Transverse colon (tissue), 4 donors: ENCODE measurements at regions not wholly inside any gene's neighbourhood (a gene's known extent, or its start where the extent isn't known, plus 50 kb on each side); places are given as distances from the start of the nearest gene placed in this dataset.

Source experiments
- DNase-seq: peaks from one replicate; pipeline ENCODE4 v3.0.0-alpha.2; 2019
- H3K27ac ChIP-seq, 4 donors: fragments of 200-600 bp; sonication (generic); 2 replicates each; pipeline ENCODE4 v1.5.1; 2016 to 2018; ENCODE audit warnings: inconsistent platforms in 4 of 4
- H3K27me3 ChIP-seq: fragments of 200-600 bp; sonication (generic); 2 replicates; pipeline ENCODE4 v1.5.1; 2017; ENCODE audit warnings: inconsistent platforms
- H3K36me3 ChIP-seq, 4 donors: fragments of 200-600 bp; sonication (generic); 2 replicates each; pipeline ENCODE4 v1.5.1; 2017 to 2019; ENCODE audit warnings: inconsistent platforms in 4 of 4
- H3K4me1 ChIP-seq, 4 donors: fragments of 200-600 bp; sonication (generic); 2 replicates each; pipeline ENCODE4 v1.5.1; 2017 to 2020; ENCODE audit warnings: inconsistent platforms in 4 of 4
- H3K4me3 ChIP-seq, 4 donors: fragments of 200-600 bp; sonication (generic); 1 replicate in 1 of 4; 2 replicates in 3 of 4; pipeline versions ENCODE4 v1.5.1 to v1.6.1; 2017 to 2019; ENCODE audit warnings: inconsistent platforms in 4 of 4
- H3K9me3 ChIP-seq, 2 donors: fragments of 200-600 bp; sonication (generic); 2 replicates each; pipeline ENCODE4 v1.5.1; 2017 to 2019; ENCODE audit warnings: inconsistent platforms in 2 of 2
- CTCF ChIP-seq, 5 experiments: fragments of 200-600 bp in 3 of 5; fragments of 450-650 bp in 2 of 5; sonication (generic) in 3 of 5; IDR thresholded peaks; 1 replicate in 2 of 5; 2 replicates in 3 of 5; pipeline ENCODE4 v1.5.1; 2016 to 2017; ENCODE audit warnings: antibody characterized with exemption in 5 of 5, inconsistent platforms in 3 of 5, mild to moderate bottlenecking in 2 of 5, moderate library complexity in 1 of 5
- EP300 ChIP-seq: sonication (generic); formaldehyde crosslinking; IDR thresholded peaks from one replicate; pipeline ENCODE4 v1.6.1; 2017; ENCODE audit warnings: antibody characterized with exemption, low read depth
- POLR2A ChIP-seq: fragments of 450-650 bp; IDR thresholded peaks from one replicate; pipeline ENCODE4 v1.6.1; 2016; ENCODE audit warnings: antibody characterized with exemption, mild to moderate bottlenecking, moderate library complexity
- POLR2AphosphoS5 ChIP-seq, 3 donors: sonication (generic); formaldehyde crosslinking; IDR thresholded peaks; one replicate each; pipeline ENCODE4 v1.6.1; 2016; ENCODE audit warnings: antibody characterized with exemption in 3 of 3
- WGBS, 2 donors: methylation state at CpG; one replicate each; pipeline ENCODE4 v1.1.5; 2018; ENCODE audit warnings: low coverage in 1 of 2; 5-methylcytosine and 5-hydroxymethylcytosine counted together
- in situ Hi-C, 4 donors: fragments of 200-750 bp; cut with MboI; loops; one replicate each; pipeline versions ENCODE4 v1.15.0 to v1.15.1; 2017; ENCODE audit warnings: low sequenced_read_pairs in 3 of 4, low pct_ligation_motif_present in 1 of 4, low pct_unique_long_range_greater_than_20kb in 1 of 4
- intact Hi-C: fragments of 100-400 bp; cut with DNase I; formaldehyde crosslinking; loops from one replicate; pipeline ENCODE4 v1.15.1; 2023; ENCODE audit warnings: low total_unique reads

- no peak overlapping the region for H3K4me3 ChIP-seq
- peaks cover 0 to 13% (median 4%) of the 10 kb centered on the region in 4 donors for H3K4me1 ChIP-seq
- intact Hi-C loops, result no loop called here
- H3K36me3 ChIP-seq, result no peaks in the 10 kb centered on the region
- peak overlapping the region in 1 of 4 donors; percentile 18 for H3K27ac ChIP-seq
- DNase-seq, result no peak
- 65 to 66% methylated on average over 5 to 7 of the region's 7 CpGs for WGBS, 2 donors
- no peaks in the 10 kb centered on the region for H3K9me3 ChIP-seq
- TF ChIP-seq POLR2AphosphoS5 (IDR thresholded peaks at IDR 0.05), result no peak
- TF ChIP-seq POLR2A, result no peak
- TF ChIP-seq EP300, result no peak
- H3K27me3 ChIP-seq, result no peaks in the 10 kb centered on the region
- in situ Hi-C loops, result loop anchor here (25.0 kb wide), 4 partner anchors 285 to 1685 kb away; partner anchors contain the start of gene SEMA6D (in 1 of the 4)
These were observed 123.4 kb upstream of the SLC24A5 start for GRCh38 chr15:47997195-47998080.

- no peak overlapping the region for H3K4me3 ChIP-seq
- H3K27ac ChIP-seq, result no peak overlapping the region
- in situ Hi-C loops (loop anchor here (25.0 kb wide), 4 partner anchors 286 to 1686 kb away; partner anchors contain the start of gene SEMA6D (in 1 of the 4)), intact Hi-C loops (no loop called here)
- H3K36me3 ChIP-seq, result no peaks in the 10 kb centered on the region
- peaks cover 0 to 17% (median 4%) of the 10 kb centered on the region in 4 donors for H3K4me1 ChIP-seq
- 66 to 92% methylated on average over 2 of the region's 2 CpGs for WGBS, 2 donors
- H3K9me3 ChIP-seq, result no peaks in the 10 kb centered on the region
- no peak for DNase-seq
- TF ChIP-seq POLR2AphosphoS5 (IDR thresholded peaks at IDR 0.05), result no peak
- TF ChIP-seq POLR2A, result no peak
- TF ChIP-seq EP300, result no peak
- TF ChIP-seq CTCF (IDR thresholded peaks at IDR 0.05), result no peak
- H3K27me3 ChIP-seq, result no peaks in the 10 kb centered on the region
These were observed 122.2 kb upstream of the SLC24A5 start for GRCh38 chr15:47998619-47999019.

- H3K4me1 ChIP-seq, result peaks cover 0 to 17% (median 4%) of the 10 kb centered on the region in 4 donors
- intact Hi-C loops (no loop called here), in situ Hi-C loops (no loop called here)
- DNase-seq, result no peak
- 80 to 88% methylated on average over 1 to 3 of the region's 3 CpGs for WGBS, 2 donors
- no peak overlapping the region for H3K27ac ChIP-seq
- TF ChIP-seq POLR2A (no peak), POLR2AphosphoS5 (IDR thresholded peaks at IDR 0.05) (no peak), EP300 (no peak), CTCF (IDR thresholded peaks at IDR 0.05) (no peak)
- no peaks in the 10 kb centered on the region for H3K36me3 ChIP-seq
- no peak overlapping the region for H3K4me3 ChIP-seq
- H3K9me3 ChIP-seq, result no peaks in the 10 kb centered on the region
- no peaks in the 10 kb centered on the region for H3K27me3 ChIP-seq
These were observed 119.3 kb upstream of the SLC24A5 start for GRCh38 chr15:48001393-48002039.

- Histone ChIP-seq H3K4me3 (no peak overlapping the region), H3K36me3 (no peaks in the 10 kb centered on the region), H3K27me3 (no peaks in the 10 kb centered on the region), H3K9me3 (no peaks in the 10 kb centered on the region), H3K4me1 (peaks cover 0 to 7% (median 0%) of the 10 kb centered on the region in 4 donors), H3K27ac (no peak overlapping the region)
- no peak for DNase-seq
- 55 to 67% methylated on average over 1 of the region's 1 CpG for WGBS, 2 donors
- TF ChIP-seq POLR2AphosphoS5 (IDR thresholded peaks at IDR 0.05), result no peak
- no peak for TF ChIP-seq EP300
- no peak for TF ChIP-seq CTCF (IDR thresholded peaks at IDR 0.05)
- no peak for TF ChIP-seq POLR2A
- intact Hi-C loops (no loop called here), in situ Hi-C loops (no loop called here)
These were observed 118.0 kb upstream of the SLC24A5 start for GRCh38 chr15:48002767-48003166.
